ENCODE measurements at regions not wholly inside any gene's neighbourhood (a gene's known extent, or its start where the extent isn't known, plus 50 kb on each side); places are given as distances from the start of the nearest gene placed in this dataset.

- TF ChIP-seq POLR2A (IDR thresholded peaks at IDR 0.05; ENCODE audit: low read depth, low read length) (no peak), TAF1 (IDR thresholded peaks at IDR 0.05; ENCODE audit: borderline replicate concordance, low read depth, low read length) (no peak), POLR2AphosphoS5 (IDR thresholded peaks at IDR 0.05; ENCODE audit: low read depth, low read length) (no peak)
These were observed 622.5 kb downstream of the ANKRD50 start for GRCh38 chr4:124090021-124090420.

All from GM12892 (cell line).